ENCODE measurements at regions not wholly inside any gene's neighbourhood (a gene's known extent, or its start where the extent isn't known, plus 50 kb on each side); places are given as distances from the start of the nearest gene placed in this dataset.

- Histone ChIP-seq H3K4me3 (ENCODE audit: low read depth, low read length) (no peak overlapping the region), H3K36me3 (no peaks in the 10 kb centered on the region), H3K27ac (no peak overlapping the region), H3K9me3 (ENCODE audit: severe bottlenecking) (no peaks in the 10 kb centered on the region), H3K27me3 (ENCODE audit: insufficient read depth, low read depth, severe bottlenecking) (peaks cover 2% of the 10 kb centered on the region)
- TF ChIP-seq CTCF (IDR thresholded peaks at IDR 0.05; ENCODE audit: low read depth, low read length): no peak
- DNase-seq: no peak
Measured at GRCh38 chr5:97728920-97729319, 545.9 kb upstream of the RIOK2 start.

GRCh38 chr5:97729938-97730337, 546.9 kb upstream of the RIOK2 start:
- H3K27me3 ChIP-seq (ENCODE audit: insufficient read depth, low read depth, severe bottlenecking): peaks cover 2% of the 10 kb centered on the region
- H3K4me3 ChIP-seq (ENCODE audit: low read depth, low read length): no peak overlapping the region
- H3K27ac ChIP-seq: no peak overlapping the region
- H3K36me3 ChIP-seq: no peaks in the 10 kb centered on the region
- DNase-seq: no peak
- TF ChIP-seq CTCF (IDR thresholded peaks at IDR 0.05; ENCODE audit: low read depth, low read length): no peak
- no peaks in the 10 kb centered on the region for H3K9me3 ChIP-seq (ENCODE audit: severe bottlenecking)

GRCh38 chr5:97735209-97735608, 552.2 kb upstream of the RIOK2 start:
- TF ChIP-seq CTCF (IDR thresholded peaks at IDR 0.05; ENCODE audit: low read depth, low read length): no peak
- no peak for DNase-seq
- no peaks in the 10 kb centered on the region for H3K9me3 ChIP-seq (ENCODE audit: severe bottlenecking)
- H3K27me3 ChIP-seq (ENCODE audit: insufficient read depth, low read depth, severe bottlenecking): no peaks in the 10 kb centered on the region
- H3K4me3 ChIP-seq (ENCODE audit: low read depth, low read length): no peak overlapping the region
- H3K36me3 ChIP-seq: no peaks in the 10 kb centered on the region
- H3K27ac ChIP-seq: no peak overlapping the region

- H3K9me3 ChIP-seq (ENCODE audit: severe bottlenecking): no peaks in the 10 kb centered on the region
- TF ChIP-seq CTCF (IDR thresholded peaks at IDR 0.05; ENCODE audit: low read depth, low read length): no peak
- no peak for DNase-seq
- H3K27ac ChIP-seq: no peak overlapping the region
- H3K4me3 ChIP-seq (ENCODE audit: low read depth, low read length): no peak overlapping the region
- no peaks in the 10 kb centered on the region for H3K27me3 ChIP-seq (ENCODE audit: insufficient read depth, low read depth, severe bottlenecking)
- no peaks in the 10 kb centered on the region for H3K36me3 ChIP-seq
Measured at GRCh38 chr5:97737608-97738007, 554.6 kb upstream of the RIOK2 start.

- DNase-seq: no peak
Measured at GRCh38 chr5:97745817-97746216, 562.8 kb upstream of the RIOK2 start.

More at GRCh38 chr5:97745817-97746216, 562.8 kb upstream of the RIOK2 start:
- no peaks in the 10 kb centered on the region for H3K36me3 ChIP-seq
- H3K9me3 ChIP-seq (ENCODE audit: severe bottlenecking): no peaks in the 10 kb centered on the region
- no peaks in the 10 kb centered on the region for H3K27me3 ChIP-seq (ENCODE audit: insufficient read depth, low read depth, severe bottlenecking)
- no peak for TF ChIP-seq CTCF (IDR thresholded peaks at IDR 0.05; ENCODE audit: low read depth, low read length)
- no peak overlapping the region for H3K4me3 ChIP-seq (ENCODE audit: low read depth, low read length)
- no peak overlapping the region for H3K27ac ChIP-seq
